GM12878 (cell line): ENCODE measurements at regions not wholly inside any gene's neighbourhood (a gene's known extent, or its start where the extent isn't known, plus 50 kb on each side); places are given as distances from the start of the nearest gene placed in this dataset.

Source experiments
- CTCF ChIP-seq, 3 experiments: IDR thresholded peaks in 2 of 3; conservative IDR thresholded peaks in 1 of 3; 2 replicates each; pipeline ENCODE4 v1.5.1; 2011; ENCODE audit warnings: low read depth in 3 of 3, low read length in 3 of 3, mild to moderate bottlenecking in 3 of 3, control low read depth in 2 of 3, moderate library complexity in 2 of 3, inconsistent platforms in 1 of 3, mixed read lengths in 1 of 3; ENCODE audit not compliant: control insufficient read depth in 2 of 3, insufficient read depth in 1 of 3; ENCODE audit errors: extremely low read depth in 1 of 3
- EGR1 ChIP-seq, 2 experiments: IDR thresholded peaks; 1 replicate in 1 of 2; 2 replicates in 1 of 2; pipeline ENCODE4 v1.6.1; 2011 to 2012; ENCODE audit warnings: low read depth in 2 of 2, low read length in 2 of 2, borderline replicate concordance in 1 of 2, mild to moderate bottlenecking in 1 of 2, moderate library complexity in 1 of 2
- ESRRA ChIP-seq: IDR thresholded peaks from 2 replicates; pipeline ENCODE4 v1.6.1; 2012; ENCODE audit warnings: mild to moderate bottlenecking, low read length, improper control_type of control experiment
- POLR2A ChIP-seq: IDR thresholded peaks from 2 replicates; pipeline ENCODE4 v1.6.1; 2011; ENCODE audit warnings: low read depth, mild to moderate bottlenecking, low read length

DNA sequence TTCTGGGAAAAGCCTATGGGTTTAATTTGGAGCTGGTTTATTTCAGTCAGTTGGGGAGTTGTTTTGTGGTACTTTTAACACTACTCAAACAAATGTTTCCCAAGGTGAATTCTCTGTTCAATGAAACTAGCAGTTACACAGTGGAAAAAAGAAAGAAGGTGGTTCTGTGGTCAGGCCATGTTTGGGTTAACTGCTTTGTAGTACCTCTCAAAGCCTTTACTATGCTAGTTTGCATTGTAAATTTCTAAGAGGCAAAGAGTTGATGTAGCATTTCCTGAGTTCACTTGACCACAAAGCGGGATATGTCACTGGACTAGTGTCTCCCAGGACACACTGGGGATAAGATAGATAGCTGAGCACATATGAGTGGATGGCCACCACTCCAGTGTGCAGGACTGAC lies 145.4 kb downstream of the KIF20B start:
- no peak for TF ChIP-seq CTCF (IDR thresholded peaks at IDR 0.05 in 2 of 3, conservative IDR thresholded peaks at IDR 0.05 in 1 of 3; ENCODE audit: control insufficient read depth in 2 of 3, extremely low read depth in 1 of 3, insufficient read depth in 1 of 3, low read depth in 3 of 3, low read length in 3 of 3)
- TF ChIP-seq POLR2A = no peak
- no peak for TF ChIP-seq EGR1 (IDR thresholded peaks at IDR 0.05; ENCODE audit: borderline replicate concordance in 1 of 2, low read depth in 2 of 2, low read length in 2 of 2)
- no peak for TF ChIP-seq ESRRA
